CD1c-positive myeloid dendritic cell (primary cell): ENCODE measurements at regions not wholly inside any gene's neighbourhood (a gene's known extent, or its start where the extent isn't known, plus 50 kb on each side); places are given as distances from the start of the nearest gene placed in this dataset.

Experiments
- DNase-seq: peaks from one replicate; pipeline ENCODE4 v3.0.0-alpha.2; 2016; ENCODE audit errors: extremely low spot score

GRCh38 chr12:123041042-123041531, 60.6 kb downstream of the ARL6IP4 start:
- no peak for DNase-seq

DNA sequence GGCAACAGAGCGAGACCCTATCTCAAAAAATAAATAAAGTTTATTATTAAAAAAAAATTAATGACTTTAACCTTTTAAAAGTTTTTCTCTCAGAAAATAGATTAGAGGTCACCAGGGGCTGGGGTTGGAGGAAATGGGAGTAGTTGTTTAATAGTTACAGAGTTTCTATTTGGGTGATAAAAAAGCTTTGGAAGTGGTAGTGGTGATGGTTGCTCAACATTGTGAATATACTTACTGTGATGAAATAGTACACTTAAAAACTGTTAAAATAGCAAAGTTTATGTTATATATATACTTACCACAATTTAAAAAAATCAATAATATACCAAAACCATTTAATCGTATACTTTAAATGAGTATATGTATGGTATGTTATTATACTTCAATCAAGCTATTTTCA, 59.6 kb downstream of the ARL6IP4 start:
- no peak for DNase-seq

DNA sequence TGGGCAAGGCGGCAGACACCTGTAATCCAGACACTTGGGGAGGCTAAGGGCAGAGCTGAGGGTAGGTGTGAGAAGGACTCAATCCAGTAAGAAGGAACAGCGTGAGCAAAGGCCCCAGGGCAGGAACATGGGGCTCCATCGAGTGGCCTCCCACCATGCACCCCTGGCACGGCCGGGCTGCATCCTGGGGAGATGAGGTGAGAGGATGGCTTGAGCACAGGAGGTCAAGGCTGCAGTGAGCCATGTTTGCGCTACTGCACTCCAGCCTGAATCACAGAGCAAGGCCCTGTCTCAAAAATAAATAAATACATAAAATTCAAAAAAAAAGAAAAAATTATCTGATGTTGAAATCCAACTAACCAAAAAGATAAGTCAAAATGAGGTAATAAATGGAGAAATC, 58.5 kb downstream of the ARL6IP4 start:
- DNase-seq, result no peak

GRCh38 chr12:123038486-123038885, 58.0 kb downstream of the ARL6IP4 start:
- no peak for DNase-seq

DNA sequence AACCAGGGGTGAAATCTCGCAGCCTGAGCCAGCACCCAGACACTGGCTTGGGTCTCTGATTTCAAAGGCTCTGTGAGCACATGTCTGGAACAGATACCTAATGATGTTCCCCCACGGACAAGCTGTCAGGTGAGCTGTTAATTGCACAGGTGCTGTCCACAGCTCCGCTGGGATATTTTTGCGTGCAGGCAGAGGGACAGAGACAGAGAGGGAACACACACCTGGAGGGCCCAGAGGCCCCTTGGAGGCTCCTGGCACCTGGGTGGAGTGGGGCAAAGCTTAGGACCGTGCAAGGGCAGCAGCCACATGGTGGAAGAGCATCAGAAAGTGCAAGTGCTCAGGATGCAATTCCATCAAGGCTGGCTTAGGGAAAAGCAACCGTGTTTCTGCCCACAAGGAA, 57.3 kb downstream of the ARL6IP4 start:
- DNase-seq, result no peak

- no peak for DNase-seq
Measured at GRCh38 chr12:123036466-123037285, 56.2 kb downstream of the ARL6IP4 start.

DNA sequence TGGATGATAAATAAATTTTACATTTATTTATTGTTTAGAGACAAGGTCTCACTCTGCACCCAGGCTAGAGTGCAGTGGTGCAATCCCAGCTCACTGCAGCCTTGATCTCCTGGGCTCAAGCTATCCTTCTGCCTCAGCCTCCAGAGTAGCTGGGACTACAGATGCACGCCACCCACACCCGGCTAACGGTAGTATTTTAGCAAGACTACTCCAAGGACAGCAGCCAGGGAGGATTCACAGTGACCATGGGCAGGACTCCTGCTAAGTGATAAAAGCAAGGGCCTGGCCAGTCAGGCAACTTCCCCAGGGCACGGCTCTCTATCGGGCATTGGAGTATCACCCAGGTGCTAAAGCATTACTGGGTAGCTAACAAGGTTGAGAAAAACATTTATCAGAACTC, 55.4 kb downstream of the ARL6IP4 start:
- DNase-seq, result no peak

- no peak for DNase-seq
Measured at GRCh38 chr12:123034865-123035264, 54.4 kb downstream of the ARL6IP4 start.

GRCh38 chr12:123034022-123034541, 53.6 kb downstream of the ARL6IP4 start:
- DNase-seq, result peak; percentile 47

DNA sequence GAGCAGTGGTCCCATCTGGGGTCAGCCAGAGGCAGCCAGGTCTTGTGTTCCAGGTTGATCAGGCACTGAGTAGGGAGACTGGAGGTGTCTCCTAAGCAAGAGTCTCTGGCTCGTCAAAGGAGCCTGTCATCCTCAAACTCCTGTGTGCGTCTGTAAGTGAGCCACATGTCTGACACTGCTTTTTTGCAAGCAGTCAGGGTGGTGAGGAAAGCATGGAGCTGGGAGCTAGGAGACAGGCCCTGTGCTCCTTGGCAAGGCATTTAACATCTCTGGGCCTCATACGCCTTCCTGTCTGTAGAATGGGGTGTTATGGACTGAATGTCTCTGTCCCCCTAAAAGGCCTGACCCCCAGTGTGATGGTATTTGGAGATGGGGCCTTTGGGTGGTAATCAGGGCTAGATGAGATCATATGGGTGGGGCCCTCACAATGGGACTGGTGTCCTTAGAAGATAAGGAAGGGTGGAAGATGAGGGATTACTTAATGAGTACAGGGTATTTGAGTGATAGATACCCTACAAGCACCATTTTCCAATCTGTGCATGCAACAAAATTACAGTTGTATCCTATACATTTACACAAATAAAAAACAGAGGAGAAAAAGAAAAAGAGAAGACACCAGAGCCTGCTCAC, 53.0 kb downstream of the ARL6IP4 start:
- DNase-seq, result no peak

GRCh38 chr12:123032736-123033391, 52.4 kb downstream of the ARL6IP4 start:
- no peak for DNase-seq
